Ascending aorta (tissue), 2 donors: ENCODE measurements at regions not wholly inside any gene's neighbourhood (a gene's known extent, or its start where the extent isn't known, plus 50 kb on each side); places are given as distances from the start of the nearest gene placed in this dataset.
"Not testable (repeated sequence)": the region's sequence is repeated elsewhere in the genome, so short reads cannot be mapped to it uniquely, and the experiment has no call there.

Experiments used
- DNase-seq, 2 donors: peaks; one replicate each; pipeline ENCODE4 v3.0.0-alpha.2; 2019; ENCODE audit warnings: low spot score in 2 of 2
- H3K27ac ChIP-seq, 2 donors: fragments of 200-600 bp; sonication (generic); one replicate each; pipeline ENCODE4 v1.5.1; 2016 to 2017; ENCODE audit warnings: mild to moderate bottlenecking in 1 of 2
- H3K27me3 ChIP-seq: fragments of 200-600 bp; sonication (generic); one replicate; pipeline ENCODE4 v1.5.1; 2017
- H3K36me3 ChIP-seq, 2 donors: fragments of 200-600 bp; sonication (generic); one replicate each; pipeline ENCODE4 v1.5.1; 2016
- H3K4me1 ChIP-seq, 2 donors: fragments of 200-600 bp; sonication (generic); one replicate each; pipeline ENCODE4 v1.5.1; 2016 to 2017; ENCODE audit warnings: mild to moderate bottlenecking in 1 of 2
- H3K4me3 ChIP-seq, 2 donors: fragments of 200-600 bp; sonication (generic); one replicate each; pipeline ENCODE4 v1.5.1; 2016 to 2017; ENCODE audit warnings: mild to moderate bottlenecking in 1 of 2
- H3K9me3 ChIP-seq, 2 donors: fragments of 200-600 bp; sonication (generic); one replicate each; pipeline ENCODE4 v1.5.1; 2016
- CTCF ChIP-seq, 3 experiments: fragments of 200-600 bp in 2 of 3; fragments of 450-650 bp in 1 of 3; sonication (generic) in 2 of 3; IDR thresholded peaks; one replicate each; pipeline ENCODE4 v1.5.1; 2016 to 2019; ENCODE audit warnings: antibody characterized with exemption in 3 of 3, mild to moderate bottlenecking in 1 of 3, moderate library complexity in 1 of 3
- intact Hi-C: fragments of 100-400 bp; cut with DNase I; formaldehyde crosslinking; loops from one replicate; pipeline ENCODE4 v1.15.1; 2023

GRCh38 chr2:61645911-61646310 lies 107.8 kb upstream of the XPO1 start:
- H3K4me3 ChIP-seq, result no peak overlapping the region
- no peak for DNase-seq
- no peaks in the 10 kb centered on the region for H3K36me3 ChIP-seq
- intact Hi-C loops, result no loop called here
- no peaks in the 10 kb centered on the region for H3K4me1 ChIP-seq
- H3K9me3 ChIP-seq, result no peaks in the 10 kb centered on the region
- TF ChIP-seq CTCF (IDR thresholded peaks at IDR 0.05), result no peak
- H3K27me3 ChIP-seq, result no peaks in the 10 kb centered on the region
- H3K27ac ChIP-seq, result no peak overlapping the region

GRCh38 chr2:61643153-61643552 lies 105.0 kb upstream of the XPO1 start:
- intact Hi-C loops, H3K4me3 ChIP-seq, H3K27me3 ChIP-seq, H3K36me3 ChIP-seq, H3K27ac ChIP-seq, DNase-seq, H3K4me1 ChIP-seq, H3K9me3 ChIP-seq: not testable (repeated sequence)

- no peaks in the 10 kb centered on the region for H3K9me3 ChIP-seq
- H3K27me3 ChIP-seq, result no peaks in the 10 kb centered on the region
- DNase-seq, result no peak
- H3K4me1 ChIP-seq, result no peaks in the 10 kb centered on the region
- no peak overlapping the region for H3K27ac ChIP-seq
- intact Hi-C loops, result no loop called here
- no peaks in the 10 kb centered on the region for H3K36me3 ChIP-seq
- no peak overlapping the region for H3K4me3 ChIP-seq
- no peak for TF ChIP-seq CTCF (IDR thresholded peaks at IDR 0.05)
Observed at GRCh38 chr2:61640406-61640805, 102.2 kb upstream of the XPO1 start.

DNA sequence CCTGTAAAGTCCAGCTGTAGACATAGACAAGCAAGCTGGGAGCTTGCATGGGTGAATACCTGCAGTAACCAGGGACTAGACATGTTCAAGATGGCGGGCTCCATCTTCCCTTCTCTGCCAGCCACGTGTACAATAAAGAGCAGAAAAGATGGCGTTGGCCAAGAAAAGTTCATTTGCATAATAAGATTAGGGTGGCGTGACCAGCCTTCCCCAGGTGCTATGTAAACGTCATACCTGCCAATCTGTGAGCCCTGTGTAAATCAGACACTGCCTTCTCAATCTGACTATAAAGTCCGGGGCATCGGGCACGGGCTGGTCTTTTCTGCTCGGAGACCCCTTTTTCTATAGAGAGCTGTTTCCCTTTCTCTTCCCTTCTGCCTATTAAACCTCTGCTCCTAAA lies 101.6 kb upstream of the XPO1 start:
- H3K27me3 ChIP-seq, result no peaks in the 10 kb centered on the region
- H3K9me3 ChIP-seq, result no peaks in the 10 kb centered on the region
- H3K36me3 ChIP-seq, result no peaks in the 10 kb centered on the region
- H3K4me1 ChIP-seq, result no peaks in the 10 kb centered on the region
- no peak for TF ChIP-seq CTCF (IDR thresholded peaks at IDR 0.05)
- intact Hi-C loops, result no loop called here
- H3K4me3 ChIP-seq, result no peak overlapping the region
- H3K27ac ChIP-seq, result no peak overlapping the region
- no peak for DNase-seq

DNA sequence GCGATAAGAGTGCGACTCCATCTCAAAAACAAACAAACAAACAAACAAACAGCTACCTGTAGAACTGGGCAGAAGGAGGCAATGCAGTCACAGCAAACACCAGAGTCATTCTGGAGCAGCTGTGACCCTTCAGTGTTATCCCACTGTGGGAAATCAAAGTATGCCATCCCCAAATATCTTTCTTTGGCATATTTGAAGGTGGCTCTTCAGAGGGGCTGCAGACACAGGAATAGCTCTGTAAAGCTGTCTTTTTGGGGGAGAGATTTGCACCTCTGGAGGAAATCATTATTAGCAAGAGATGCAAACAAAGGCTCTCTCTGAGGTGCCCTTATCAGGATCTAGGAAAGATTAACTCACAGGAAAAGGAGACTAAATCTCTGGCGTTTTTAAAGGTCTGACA lies 98.5 kb upstream of the XPO1 start:
- Histone ChIP-seq H3K36me3 (no peaks in the 10 kb centered on the region), H3K4me3 (no peak overlapping the region), H3K4me1 (no peaks in the 10 kb centered on the region), H3K27me3 (no peaks in the 10 kb centered on the region), H3K27ac (no peak overlapping the region), H3K9me3 (no peaks in the 10 kb centered on the region)
- no peak for TF ChIP-seq CTCF (IDR thresholded peaks at IDR 0.05)
- intact Hi-C loops, result no loop called here
- DNase-seq, result no peak

- Histone ChIP-seq H3K4me3 (no peak overlapping the region), H3K27ac (no peak overlapping the region), H3K4me1 (no peaks in the 10 kb centered on the region), H3K36me3 (no peaks in the 10 kb centered on the region), H3K9me3 (no peaks in the 10 kb centered on the region), H3K27me3 (no peaks in the 10 kb centered on the region)
- no peak for DNase-seq
- TF ChIP-seq CTCF (IDR thresholded peaks at IDR 0.05), result no peak
- intact Hi-C loops, result no loop called here
Observed at GRCh38 chr2:61634512-61634911, 96.4 kb upstream of the XPO1 start.
